PC-3 (cell line): ENCODE measurements at regions not wholly inside any gene's neighbourhood (a gene's known extent, or its start where the extent isn't known, plus 50 kb on each side); places are given as distances from the start of the nearest gene placed in this dataset.

Experiments used
- CTCF ChIP-seq: fragments of 300-600 bp; sonication (generic); conservative IDR thresholded peaks from 2 replicates; pipeline ENCODE4 v1.5.1; 2017; ENCODE audit warnings: antibody characterized with exemption, low read depth, mild to moderate bottlenecking, low read length
- EZH2 ChIP-seq: fragments of 300-600 bp; sonication (generic); IDR thresholded peaks from one replicate; pipeline ENCODE4 v1.6.1; 2017; ENCODE audit warnings: antibody characterized with exemption, mild to moderate bottlenecking, low read length; ENCODE audit not compliant: unreplicated experiment

GRCh38 chr9:78805771-78806170, 508.8 kb downstream of the PSAT1 start:
- TF ChIP-seq EZH2 = no peak
- TF ChIP-seq CTCF = no peak
